ENCODE measurements at regions not wholly inside any gene's neighbourhood (a gene's known extent, or its start where the extent isn't known, plus 50 kb on each side); places are given as distances from the start of the nearest gene placed in this dataset.

- no peak for TF ChIP-seq CTCF (tag by site-specific recombination; IDR thresholded peaks at IDR 0.05)
- TF ChIP-seq ZNF214 (tag by site-specific recombination; IDR thresholded peaks at IDR 0.05; ENCODE audit: borderline replicate concordance), result no peak
- no peak for TF ChIP-seq ZNF544 (tag by site-specific recombination; IDR thresholded peaks at IDR 0.05)
- TF ChIP-seq TSHZ1 (tag by site-specific recombination; IDR thresholded peaks at IDR 0.05; ENCODE audit: borderline replicate concordance), result no peak
- TF ChIP-seq GLI4 (tag by site-specific recombination; IDR thresholded peaks at IDR 0.05), result no peak
These were observed 864.0 kb upstream of the ACO1 start (continued) for GRCh38 chr9:31520301-31521085.

- Histone ChIP-seq H3K9me3 (ENCODE audit: control insufficient read depth, insufficient read depth, low read depth, low read length) (no peaks in the 10 kb centered on the region), H3K27ac (ENCODE audit: extremely low read depth, low read depth, low read length) (no peak overlapping the region), H3K36me3 (ENCODE audit: control insufficient read depth in 2 of 2, insufficient read depth in 1 of 2, low read length in 2 of 2) (no peaks in the 10 kb centered on the region), H3K4me1 (ENCODE audit: control insufficient read depth, insufficient read depth, low read length) (no peaks in the 10 kb centered on the region), H3K4me3 (ENCODE audit: low read depth, low read length) (no peak overlapping the region)
- CTCF ChIA-PET, result no interaction called here
- TF ChIP-seq ZNF514 (tag by site-specific recombination; IDR thresholded peaks at IDR 0.05) (no peak), ZBTB11 (tag by site-specific recombination; conservative IDR thresholded peaks at IDR 0.05; ENCODE audit: low read depth) (no peak), ZNF747 (tag by site-specific recombination; IDR thresholded peaks at IDR 0.05) (no peak), ZNF629 (tag by site-specific recombination; IDR thresholded peaks at IDR 0.05) (no peak), YY2 (tag by site-specific recombination; IDR thresholded peaks at IDR 0.05) (no peak), ZNF623 (tag by site-specific recombination; IDR thresholded peaks at IDR 0.05) (no peak), ZNF133 (tag by site-specific recombination; IDR thresholded peaks at IDR 0.05) (no peak), ZNF211 (tag by site-specific recombination; IDR thresholded peaks at IDR 0.05; ENCODE audit: low read depth) (no peak), ZFP69B (tag by site-specific recombination; IDR thresholded peaks at IDR 0.05) (no peak), SETDB1 (IDR thresholded peaks at IDR 0.05; ENCODE audit: insufficient read length, low read length) (no peak), ZNF280D (tag by site-specific recombination; IDR thresholded peaks at IDR 0.05) (no peak), ZFP37 (tag by site-specific recombination; IDR thresholded peaks at IDR 0.05) (no peak), ZNF585B (tag by site-specific recombination; IDR thresholded peaks at IDR 0.05) (no peak)
- POLR2A ChIA-PET, result no interaction called here
These were observed 848.8 kb upstream of the ACO1 start for GRCh38 chr9:31535651-31536050.

All from HEK293 (cell line).